ENCODE measurements at regions not wholly inside any gene's neighbourhood (a gene's known extent, or its start where the extent isn't known, plus 50 kb on each side); places are given as distances from the start of the nearest gene placed in this dataset.
A peak's percentile ranks its signal among the peaks of the same experiment; 100 is the strongest.

DNA sequence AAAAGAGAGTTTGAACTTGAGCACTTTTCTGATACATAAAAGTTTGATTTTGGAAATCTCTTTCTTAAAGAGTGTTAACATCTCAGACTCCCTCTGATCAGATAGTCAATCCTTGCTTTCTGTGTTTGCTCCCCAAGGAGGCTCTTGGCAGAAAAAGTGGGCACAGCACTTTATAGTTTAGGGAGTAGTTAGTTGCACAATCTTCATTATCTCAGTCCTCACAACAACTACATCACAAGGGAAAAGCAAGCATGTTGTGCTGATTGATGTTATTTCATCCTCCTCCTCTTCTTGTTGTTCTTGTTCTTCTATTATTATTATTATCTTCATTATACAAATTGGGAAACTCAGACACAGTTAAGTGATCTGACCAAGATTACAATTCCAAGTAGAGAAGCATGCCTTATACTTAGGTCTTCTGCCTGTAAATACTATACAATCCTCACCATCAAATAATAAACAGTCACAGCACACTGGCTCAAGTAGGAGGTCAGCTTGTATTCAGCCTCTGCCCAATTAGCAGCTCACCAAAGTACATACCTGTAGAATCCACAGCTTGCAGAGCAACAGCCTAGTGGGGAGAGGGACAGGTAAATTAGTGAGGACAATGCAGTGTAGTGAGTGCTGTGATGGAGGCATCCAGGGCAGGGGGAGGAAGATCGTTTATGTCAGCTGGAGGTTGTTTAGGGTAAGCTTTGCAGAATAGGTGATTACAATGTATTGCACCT is 304.1 kb upstream of the MME start:
- TF ChIP-seq, protein P1, sequence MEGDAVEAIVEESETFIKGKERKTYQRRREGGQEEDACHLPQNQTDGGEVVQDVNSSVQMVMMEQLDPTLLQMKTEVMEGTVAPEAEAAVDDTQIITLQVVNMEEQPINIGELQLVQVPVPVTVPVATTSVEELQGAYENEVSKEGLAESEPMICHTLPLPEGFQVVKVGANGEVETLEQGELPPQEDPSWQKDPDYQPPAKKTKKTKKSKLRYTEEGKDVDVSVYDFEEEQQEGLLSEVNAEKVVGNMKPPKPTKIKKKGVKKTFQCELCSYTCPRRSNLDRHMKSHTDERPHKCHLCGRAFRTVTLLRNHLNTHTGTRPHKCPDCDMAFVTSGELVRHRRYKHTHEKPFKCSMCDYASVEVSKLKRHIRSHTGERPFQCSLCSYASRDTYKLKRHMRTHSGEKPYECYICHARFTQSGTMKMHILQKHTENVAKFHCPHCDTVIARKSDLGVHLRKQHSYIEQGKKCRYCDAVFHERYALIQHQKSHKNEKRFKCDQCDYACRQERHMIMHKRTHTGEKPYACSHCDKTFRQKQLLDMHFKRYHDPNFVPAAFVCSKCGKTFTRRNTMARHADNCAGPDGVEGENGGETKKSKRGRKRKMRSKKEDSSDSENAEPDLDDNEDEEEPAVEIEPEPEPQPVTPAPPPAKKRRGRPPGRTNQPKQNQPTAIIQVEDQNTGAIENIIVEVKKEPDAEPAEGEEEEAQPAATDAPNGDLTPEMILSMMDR (IDR thresholded peaks at IDR 0.05; ENCODE audit: low read length, missing control alignments), result no peak
- DNase-seq (ENCODE audit: low read depth), result no peak
- no peak overlapping the region for H3K4me3 ChIP-seq (replicated peaks; ENCODE audit: low read depth, low read length)

DNA sequence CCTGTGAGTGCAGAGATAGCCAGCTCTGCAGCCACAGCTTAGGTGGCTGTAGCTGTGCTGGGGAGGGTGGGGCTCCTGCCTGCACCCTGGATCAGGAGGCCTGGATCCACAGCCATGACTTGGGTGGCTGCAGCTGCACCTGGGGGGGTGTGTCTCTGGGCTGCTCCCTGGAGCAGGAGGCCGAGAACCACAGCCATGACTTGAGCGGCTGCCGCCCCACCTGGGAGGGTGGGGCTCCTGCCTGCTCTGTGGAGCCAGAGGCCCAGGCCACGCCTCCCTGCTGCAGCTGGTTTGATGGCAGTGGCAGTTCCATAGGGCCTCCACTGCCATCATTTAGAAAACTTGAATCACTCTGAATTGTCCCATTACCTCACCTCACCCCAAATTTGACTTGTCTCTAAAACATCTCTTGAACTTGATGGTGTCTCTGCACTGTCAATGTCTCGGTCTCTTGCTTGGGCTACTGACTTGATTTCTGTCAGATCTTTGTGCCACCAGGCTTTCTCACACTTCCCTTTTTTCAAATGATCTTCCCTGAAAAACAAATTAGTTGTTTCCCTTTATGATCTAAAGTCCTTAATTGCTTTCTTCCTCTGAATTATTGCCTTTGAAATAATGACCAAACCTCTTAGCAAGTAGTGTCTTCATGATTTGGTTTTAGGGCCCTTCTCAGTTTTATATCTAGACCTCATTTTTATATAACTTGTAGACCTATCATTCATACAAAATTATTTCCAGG is 313.2 kb upstream of the MME start:
- TF ChIP-seq, protein P1 (IDR thresholded peaks at IDR 0.05; ENCODE audit: low read length, missing control alignments), result no peak
- H3K4me3 ChIP-seq (replicated peaks; ENCODE audit: low read depth, low read length), result no peak overlapping the region
- DNase-seq (ENCODE audit: low read depth), result no peak

DNA sequence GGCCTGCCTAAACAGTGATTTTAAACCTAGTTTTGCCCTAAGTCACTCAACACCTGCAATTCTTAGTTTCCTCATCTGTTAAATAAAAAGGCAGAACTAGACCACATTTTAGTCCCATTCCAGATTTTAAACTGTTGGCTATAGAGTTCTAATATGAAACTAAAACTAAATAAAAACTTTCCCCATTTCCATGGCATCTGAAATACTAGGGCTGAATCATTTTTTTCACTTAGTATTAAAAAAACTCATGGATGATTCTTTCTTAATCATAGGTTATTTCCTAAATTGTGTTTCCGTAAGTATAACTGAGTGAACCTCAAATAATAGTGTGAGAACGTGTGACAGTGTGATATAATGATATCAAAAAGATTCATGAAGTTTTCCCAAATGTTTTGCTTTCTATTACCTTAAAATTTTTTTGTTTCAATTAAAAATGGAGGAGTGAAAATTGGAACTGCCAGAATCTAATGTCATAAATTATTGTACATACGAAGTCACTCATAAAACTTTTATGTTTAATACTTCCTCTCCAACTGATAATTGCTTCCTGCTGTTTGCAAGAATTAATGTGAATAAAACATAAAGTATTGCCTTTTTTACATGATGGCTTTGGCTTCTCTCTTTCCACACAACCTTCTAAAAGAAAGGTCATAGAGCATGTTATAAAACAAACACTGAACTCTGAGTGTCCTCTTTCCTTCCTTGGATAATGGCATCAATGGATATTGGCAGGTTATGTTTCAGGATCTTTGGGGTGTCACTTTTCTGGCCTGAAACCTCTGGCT is 315.1 kb upstream of the MME start:
- H3K4me3 ChIP-seq (replicated peaks; ENCODE audit: low read depth, low read length), result no peak overlapping the region
- DNase-seq (ENCODE audit: low read depth), result no peak

DNA sequence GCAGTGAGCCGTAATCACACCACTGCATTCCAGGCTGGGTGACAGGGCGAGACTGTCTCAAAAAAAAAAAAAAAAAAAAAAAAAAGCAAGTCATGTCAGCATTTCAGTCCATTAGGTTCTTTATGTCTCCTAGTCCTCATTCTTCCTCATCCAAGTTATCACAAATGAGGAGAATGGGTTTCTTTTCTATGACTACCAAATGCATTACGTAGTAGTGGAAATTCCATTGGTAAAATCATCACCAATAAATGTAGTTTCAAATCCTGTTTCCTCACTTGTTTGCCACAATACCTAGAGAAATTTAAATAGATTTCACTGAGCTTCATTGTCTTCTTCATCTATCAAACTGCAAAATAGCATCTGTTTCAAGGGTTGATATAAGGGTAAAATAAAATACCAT is 317.6 kb upstream of the MME start:
- no peak overlapping the region for H3K4me3 ChIP-seq (replicated peaks; ENCODE audit: low read depth, low read length)
- no peak for DNase-seq (ENCODE audit: low read depth)
- TF ChIP-seq, protein P1 (IDR thresholded peaks at IDR 0.05; ENCODE audit: low read length, missing control alignments), result no peak

More for the DNA sequence above, 315.1 kb upstream of the MME start:
- TF ChIP-seq, protein P1 (IDR thresholded peaks at IDR 0.05; ENCODE audit: low read length, missing control alignments), result no peak

DNA sequence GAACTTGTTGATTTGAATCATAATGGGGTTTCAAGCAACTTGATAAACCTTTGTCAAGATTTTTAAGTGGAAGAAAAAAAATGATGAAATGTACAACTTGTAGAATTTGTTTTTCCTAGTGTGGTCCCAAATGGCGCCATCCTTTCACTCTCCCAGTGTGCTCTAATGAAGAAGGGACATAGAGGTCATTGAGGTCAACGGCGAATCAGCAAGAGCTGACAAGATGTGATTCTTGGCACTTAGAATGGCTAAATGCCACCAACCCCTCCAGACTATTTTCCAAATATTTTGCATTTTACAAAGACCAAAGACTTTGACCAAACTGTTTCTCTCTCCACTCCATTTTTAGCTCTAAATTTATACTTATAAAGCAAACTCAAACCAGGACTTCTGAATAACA is 320.2 kb upstream of the MME start:
- DNase-seq (ENCODE audit: low read depth), result no peak
- no peak overlapping the region for H3K4me3 ChIP-seq (replicated peaks; ENCODE audit: low read depth, low read length)
- TF ChIP-seq, protein P1 (IDR thresholded peaks at IDR 0.05; ENCODE audit: low read length, missing control alignments), result no peak

DNA sequence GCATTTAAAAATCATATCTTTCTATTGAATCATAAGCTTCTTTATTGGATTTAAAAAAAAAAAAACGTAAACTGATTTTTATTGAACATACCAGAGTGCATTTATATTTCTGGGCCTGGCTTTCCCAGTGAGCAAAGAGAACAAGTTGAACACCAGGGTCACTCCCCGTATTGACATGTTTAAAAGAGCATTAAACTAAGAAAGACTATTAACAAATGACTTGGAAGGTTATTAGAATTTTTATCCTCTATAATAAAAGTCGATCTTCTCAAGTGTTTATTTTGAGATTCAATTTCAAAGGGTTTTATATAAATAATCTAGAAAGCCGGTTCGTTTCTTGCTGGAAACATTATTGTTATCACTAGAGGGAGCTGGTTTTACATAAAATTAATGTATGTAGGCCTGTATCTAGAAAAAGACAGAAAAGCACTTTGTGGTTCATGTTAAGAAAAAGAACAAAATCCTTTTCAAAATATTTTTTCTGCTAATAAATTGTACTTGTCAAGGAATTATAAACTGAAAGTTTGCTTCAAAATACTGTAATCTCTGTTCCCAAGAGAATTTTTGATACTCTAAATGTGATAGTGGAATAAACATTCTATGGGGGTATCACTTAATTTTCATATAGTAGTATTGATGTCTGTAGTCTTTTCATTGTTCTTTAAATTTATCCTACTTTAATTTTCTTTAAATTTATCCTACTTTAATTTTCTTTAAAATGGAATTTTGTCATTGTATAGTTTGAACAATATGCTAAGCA is 321.8 kb upstream of the MME start:
- H3K4me3 ChIP-seq (replicated peaks; ENCODE audit: low read depth, low read length), result no peak overlapping the region
- TF ChIP-seq, protein P1 (IDR thresholded peaks at IDR 0.05; ENCODE audit: low read length, missing control alignments), result peak; percentile 45
- peak; percentile 62 for DNase-seq (ENCODE audit: low read depth)
